ENCODE measurements at regions not wholly inside any gene's neighbourhood (a gene's known extent, or its start where the extent isn't known, plus 50 kb on each side); places are given as distances from the start of the nearest gene placed in this dataset.

GRCh38 chr13:105871768-105872167 lies 663.7 kb downstream of the EFNB2 start:
- H3K27ac ChIP-seq: no peak overlapping the region
- no peak for ATAC-seq
- no peaks in the 10 kb centered on the region for H3K27me3 ChIP-seq
- no peak overlapping the region for H3K4me3 ChIP-seq
- no peaks in the 10 kb centered on the region for H3K9me3 ChIP-seq
- TF ChIP-seq EP300 (IDR thresholded peaks at IDR 0.05): no peak
- no peak for TF ChIP-seq CTCF (IDR thresholded peaks at IDR 0.05)
- no peak for TF ChIP-seq POLR2A (IDR thresholded peaks at IDR 0.05)
- no peak for TF ChIP-seq POLR2AphosphoS5 (IDR thresholded peaks at IDR 0.05)
- no peaks in the 10 kb centered on the region for H3K4me1 ChIP-seq
- 100% methylated on average over 1 of the region's 1 CpG for WGBS, 2 donors (ENCODE audit: low coverage in 1 of 2)
- no peaks in the 10 kb centered on the region for H3K36me3 ChIP-seq

- TF ChIP-seq POLR2AphosphoS5 (IDR thresholded peaks at IDR 0.05): no peak
- TF ChIP-seq EP300 (IDR thresholded peaks at IDR 0.05): no peak
- no peak for TF ChIP-seq POLR2A (IDR thresholded peaks at IDR 0.05)
- no peak for TF ChIP-seq CTCF (IDR thresholded peaks at IDR 0.05)
- no peaks in the 10 kb centered on the region for H3K9me3 ChIP-seq
- WGBS, 2 donors (ENCODE audit: low coverage in 1 of 2): 55 to 88% methylated on average over 2 of the region's 2 CpGs
- no peaks in the 10 kb centered on the region for H3K27me3 ChIP-seq
- ATAC-seq: no peak
- H3K4me3 ChIP-seq: no peak overlapping the region
- no peak overlapping the region for H3K27ac ChIP-seq
- H3K36me3 ChIP-seq: no peaks in the 10 kb centered on the region
- H3K4me1 ChIP-seq: no peaks in the 10 kb centered on the region
Measured at GRCh38 chr13:105871326-105871725, 664.1 kb downstream of the EFNB2 start.

GRCh38 chr13:105863300-105863920 lies 672.1 kb downstream of the EFNB2 start:
- TF ChIP-seq CTCF (IDR thresholded peaks at IDR 0.05): no peak
- Histone ChIP-seq H3K9me3 (no peaks in the 10 kb centered on the region), H3K27me3 (no peaks in the 10 kb centered on the region), H3K4me3 (no peak overlapping the region), H3K4me1 (no peaks in the 10 kb centered on the region), H3K27ac (no peak overlapping the region), H3K36me3 (no peaks in the 10 kb centered on the region)
- 84 to 89% methylated on average over 5 of the region's 5 CpGs for WGBS, 2 donors (ENCODE audit: low coverage in 1 of 2)
- ATAC-seq: no peak

- Histone ChIP-seq H3K9me3 (no peaks in the 10 kb centered on the region), H3K27ac (no peak overlapping the region), H3K4me3 (no peak overlapping the region), H3K36me3 (no peaks in the 10 kb centered on the region), H3K27me3 (no peaks in the 10 kb centered on the region), H3K4me1 (peaks cover 0 to 9% (median 4%) of the 10 kb centered on the region in 3 donors)
- ATAC-seq: no peak
- TF ChIP-seq POLR2A (IDR thresholded peaks at IDR 0.05) (no peak), CTCF (IDR thresholded peaks at IDR 0.05) (no peak), POLR2AphosphoS5 (IDR thresholded peaks at IDR 0.05) (no peak), EP300 (IDR thresholded peaks at IDR 0.05) (no peak)
- 82 to 83% methylated on average over 10 to 11 of the region's 11 CpGs for WGBS, 2 donors (ENCODE audit: low coverage in 1 of 2)
Measured at GRCh38 chr13:105848494-105848893, 687.0 kb downstream of the EFNB2 start.

- H3K9me3 ChIP-seq: no peaks in the 10 kb centered on the region
- H3K4me1 ChIP-seq: peaks cover 0 to 9% (median 4%) of the 10 kb centered on the region in 3 donors
- 8 to 33% methylated on average over 8 of the region's 8 CpGs for WGBS, 2 donors (ENCODE audit: low coverage in 1 of 2)
- ATAC-seq: no peak
- TF ChIP-seq CTCF (IDR thresholded peaks at IDR 0.05) (no peak), EP300 (IDR thresholded peaks at IDR 0.05) (no peak), POLR2AphosphoS5 (IDR thresholded peaks at IDR 0.05) (no peak), POLR2A (IDR thresholded peaks at IDR 0.05) (no peak)
- no peaks in the 10 kb centered on the region for H3K36me3 ChIP-seq
- H3K4me3 ChIP-seq: no peak overlapping the region
- H3K27me3 ChIP-seq: no peaks in the 10 kb centered on the region
- H3K27ac ChIP-seq: no peak overlapping the region
Measured at GRCh38 chr13:105847527-105848291, 687.8 kb downstream of the EFNB2 start.

Data from gastroesophageal sphincter (tissue), 4 donors.